Endothelial cell of umbilical vein (primary cell): ENCODE measurements at regions not wholly inside any gene's neighbourhood (a gene's known extent, or its start where the extent isn't known, plus 50 kb on each side); places are given as distances from the start of the nearest gene placed in this dataset.

Experiments
- BruUV-seq: library from RNA; stranded (reverse); fragments of 400-500 nt; replicated peaks from 2 replicates; lab custom pipeline; 2021; lab: Mats Ljungman, UMichigan
- CTCF ChIA-PET: fragments of 300-600, 350-600 bp; sonication (Branson Sonifier 250); formaldehyde crosslinking; loops from one replicate; lab custom pipeline; 2021; ENCODE audit warnings: antibody characterized with exemption, inconsistent platforms; lab: Charles Lee
- POLR2A ChIA-PET: fragments of 300-600, 350-600 bp; sonication (Branson Sonifier 250); formaldehyde crosslinking; loops from one replicate; lab custom pipeline; 2021; ENCODE audit warnings: antibody characterized with exemption, inconsistent platforms; lab: Charles Lee
- DNase-seq: peaks from one replicate; pipeline ENCODE4 v3.0.0-alpha.2; 2011; ENCODE audit warnings: low read depth, low spot score
- FAIRE-seq: peaks from 2 replicates; lab custom pipeline; 2011; peaks lifted over from hg19 to GRCh38; lab: Jason Lieb, UNC
- H2AFZ ChIP-seq: 2 replicates; pipeline ENCODE4 v1.6.0; 2012; ENCODE audit warnings: low read depth, low read length, control low read depth, inconsistent platforms
- H3K27ac ChIP-seq: 2 replicates; pipeline ENCODE4 v1.5.1; 2011; ENCODE audit warnings: low read depth, mild to moderate bottlenecking, control low read depth, low read length, moderate library complexity; ENCODE audit not compliant: insufficient read depth
- H3K27me3 ChIP-seq, 2 experiments: 2 replicates each; pipeline versions ENCODE4 v1.6.0 to v1.6.1; 2011; ENCODE audit warnings: low read length in 2 of 2, mixed read lengths in 1 of 2; ENCODE audit not compliant: control insufficient read depth in 2 of 2, insufficient read depth in 2 of 2
- H3K36me3 ChIP-seq, 2 experiments: 2 replicates in 1 of 2; 3 replicates in 1 of 2; pipeline ENCODE4 v1.5.1; 2011; ENCODE audit warnings: low read length in 2 of 2, mild to moderate bottlenecking in 1 of 2, moderate library complexity in 1 of 2; ENCODE audit not compliant: control insufficient read depth in 2 of 2, insufficient read depth in 2 of 2; ENCODE audit errors: extremely low read depth in 1 of 2
- H3K4me1 ChIP-seq: 3 replicates; pipeline ENCODE4 v1.5.1; 2011; ENCODE audit warnings: mild to moderate bottlenecking, low read length; ENCODE audit not compliant: control insufficient read depth, insufficient read depth; ENCODE audit errors: extremely low read depth
- H3K4me2 ChIP-seq: 2 replicates; pipeline ENCODE4 v1.6.1; 2011; ENCODE audit warnings: low read length, control low read depth, mixed read lengths; ENCODE audit not compliant: insufficient read depth
- H3K4me3 ChIP-seq, 3 experiments: fragments of 200-600 bp in 1 of 3; sonication (generic), shearing (Covaris generic) in 1 of 3; replicated peaks in 1 of 3; 2 replicates each; pipeline ENCODE4 v1.5.1; 2011 to 2016; ENCODE audit warnings: control low read depth in 3 of 3, low read length in 3 of 3, mild to moderate bottlenecking in 2 of 3, inconsistent platforms in 1 of 3, low read depth in 1 of 3, moderate library complexity in 1 of 3; ENCODE audit not compliant: insufficient read depth in 1 of 3
- H3K79me2 ChIP-seq: 2 replicates; pipeline ENCODE4 v1.6.0; 2012; ENCODE audit warnings: low read length, inconsistent platforms; ENCODE audit not compliant: control insufficient read depth, insufficient read depth
- H3K9ac ChIP-seq: replicated peaks from 2 replicates; pipeline ENCODE3; 2011; ENCODE audit warnings: low read length, control low read depth; ENCODE audit not compliant: insufficient read depth; ENCODE audit errors: extremely low read depth
- H3K9me1 ChIP-seq: replicated peaks from 3 replicates; pipeline ENCODE4 v1.6.0; 2011; ENCODE audit warnings: mild to moderate bottlenecking, low read length; ENCODE audit not compliant: control insufficient read depth, insufficient read depth; ENCODE audit errors: extremely low read depth
- H3K9me3 ChIP-seq: replicated peaks from 2 replicates; pipeline ENCODE4 v1.5.1; 2012; ENCODE audit warnings: low read length, inconsistent platforms; ENCODE audit not compliant: control insufficient read depth, insufficient read depth
- H4K20me1 ChIP-seq: replicated peaks from 2 replicates; pipeline ENCODE3; 2011; ENCODE audit warnings: mild to moderate bottlenecking, low read length; ENCODE audit not compliant: control insufficient read depth, insufficient read depth; ENCODE audit errors: extremely low read depth
- EZH2 ChIP-seq: IDR thresholded peaks from 2 replicates; pipeline ENCODE4 v1.6.1; 2012; ENCODE audit warnings: borderline replicate concordance, low read depth, mild to moderate bottlenecking, moderate library complexity, low read length, inconsistent platforms; ENCODE audit not compliant: severe bottlenecking
- FOS ChIP-seq: IDR thresholded peaks from 2 replicates; pipeline ENCODE4 v1.6.1; 2011; ENCODE audit warnings: mild to moderate bottlenecking, low read length, moderate library complexity, borderline replicate concordance; ENCODE audit not compliant: insufficient read depth
- GATA2 ChIP-seq: IDR thresholded peaks from 2 replicates; pipeline ENCODE4 v1.7.0; 2011; ENCODE audit warnings: low read depth, mild to moderate bottlenecking, moderate library complexity, mixed read lengths, low read length; ENCODE audit not compliant: insufficient read length, insufficient read depth
- JUN ChIP-seq: IDR thresholded peaks from 2 replicates; pipeline ENCODE4 v1.6.1; 2011; ENCODE audit warnings: borderline replicate concordance, low read depth; ENCODE audit not compliant: insufficient read length, insufficient read depth
- MYC ChIP-seq: IDR thresholded peaks from one replicate; pipeline ENCODE4 v1.6.1; 2011; ENCODE audit warnings: mild to moderate bottlenecking, low read depth, low read length
- POLR2A ChIP-seq: IDR thresholded peaks from 2 replicates; pipeline ENCODE4 v1.6.1; 2012; ENCODE audit warnings: low read depth, mild to moderate bottlenecking, control low read depth, low read length
- POLR2AphosphoS5 ChIP-seq: IDR thresholded peaks from 2 replicates; pipeline ENCODE4 v1.6.1; 2012; ENCODE audit warnings: low read depth, mild to moderate bottlenecking, control low read depth, low read length, moderate library complexity; ENCODE audit not compliant: insufficient read depth
- dilution Hi-C: fragments of 300-500 bp; cut with MboI; formaldehyde crosslinking; loops from one replicate; pipeline ENCODE4 v1.15.0; 2019; ENCODE audit warnings: low sequenced_read_pairs; ENCODE audit not compliant: extremely low pct_ligation_motif_present
- intact Hi-C: fragments of 100-400 bp; cut with micrococcal nuclease; formaldehyde crosslinking; loops from one replicate; pipeline ENCODE4 v1.10.0; 2022
- TF ChIP-seq, protein P1 (sequence below), 2 donors: IDR thresholded peaks; 1 replicate in 1 of 2; 2 replicates in 1 of 2; pipeline ENCODE4 v1.5.1; 2011; ENCODE audit warnings: low read length in 2 of 2, mild to moderate bottlenecking in 2 of 2, moderate library complexity in 2 of 2, control low read depth in 1 of 2, inconsistent platforms in 1 of 2, low read depth in 1 of 2; ENCODE audit not compliant: insufficient read depth in 1 of 2; ENCODE audit errors: extremely low read depth in 1 of 2
- TF ChIP-seq, protein P2 (sequence below): IDR thresholded peaks from 2 replicates; pipeline ENCODE4 v1.6.1; 2011; ENCODE audit not compliant: insufficient read depth, insufficient read length

DNA sequence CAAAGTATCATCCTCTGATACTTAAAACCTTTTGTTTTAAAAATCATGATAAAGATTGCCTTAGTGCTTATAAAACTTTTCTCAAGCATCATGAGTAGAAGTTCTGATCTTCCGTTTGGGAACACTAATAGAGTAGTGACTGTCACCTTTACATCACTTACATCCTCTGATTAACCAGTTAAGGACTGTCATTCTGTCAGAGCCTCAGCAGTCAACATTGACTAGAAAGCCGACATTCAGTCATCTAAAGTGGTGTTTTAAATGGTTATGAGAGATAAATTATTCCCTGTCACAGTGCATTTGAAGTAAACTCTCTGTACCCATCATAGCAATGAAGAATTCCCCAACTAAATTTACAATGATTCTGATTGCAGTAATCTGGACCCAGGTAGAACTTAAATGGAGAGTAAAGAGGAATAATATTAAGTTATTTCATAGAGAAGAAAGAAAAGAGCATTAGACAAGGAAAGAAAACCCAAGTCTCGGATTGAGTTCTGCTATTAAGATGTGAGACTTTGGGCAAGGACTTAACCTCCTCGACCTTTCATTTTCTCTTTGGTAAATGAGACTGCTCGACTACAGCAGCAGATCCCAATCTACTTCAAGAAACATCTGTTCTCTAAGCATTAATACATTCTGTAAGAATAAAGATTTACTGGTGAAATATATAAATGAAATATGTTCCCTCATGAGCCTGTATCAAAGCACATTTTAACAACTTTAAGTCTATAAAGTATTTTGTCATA, 563.9 kb upstream of the LMO3 start:
- no peak overlapping the region for H3K4me3 ChIP-seq
- dilution Hi-C loops, result no loop called here
- H3K9me1 ChIP-seq, result no peaks in the 10 kb centered on the region
- no peak overlapping the region for H3K4me2 ChIP-seq
- H3K9me3 ChIP-seq, result no peaks in the 10 kb centered on the region
- H3K27me3 ChIP-seq, result no peaks in the 10 kb centered on the region
- intact Hi-C loops, result no loop called here
- H3K9ac ChIP-seq, result no peak overlapping the region
- TF ChIP-seq FOS (no peak), JUN (no peak), POLR2AphosphoS5 (no peak), GATA2 (no peak), POLR2A (no peak), MYC (no peak), EZH2 (no peak)
- TF ChIP-seq, protein P1, sequence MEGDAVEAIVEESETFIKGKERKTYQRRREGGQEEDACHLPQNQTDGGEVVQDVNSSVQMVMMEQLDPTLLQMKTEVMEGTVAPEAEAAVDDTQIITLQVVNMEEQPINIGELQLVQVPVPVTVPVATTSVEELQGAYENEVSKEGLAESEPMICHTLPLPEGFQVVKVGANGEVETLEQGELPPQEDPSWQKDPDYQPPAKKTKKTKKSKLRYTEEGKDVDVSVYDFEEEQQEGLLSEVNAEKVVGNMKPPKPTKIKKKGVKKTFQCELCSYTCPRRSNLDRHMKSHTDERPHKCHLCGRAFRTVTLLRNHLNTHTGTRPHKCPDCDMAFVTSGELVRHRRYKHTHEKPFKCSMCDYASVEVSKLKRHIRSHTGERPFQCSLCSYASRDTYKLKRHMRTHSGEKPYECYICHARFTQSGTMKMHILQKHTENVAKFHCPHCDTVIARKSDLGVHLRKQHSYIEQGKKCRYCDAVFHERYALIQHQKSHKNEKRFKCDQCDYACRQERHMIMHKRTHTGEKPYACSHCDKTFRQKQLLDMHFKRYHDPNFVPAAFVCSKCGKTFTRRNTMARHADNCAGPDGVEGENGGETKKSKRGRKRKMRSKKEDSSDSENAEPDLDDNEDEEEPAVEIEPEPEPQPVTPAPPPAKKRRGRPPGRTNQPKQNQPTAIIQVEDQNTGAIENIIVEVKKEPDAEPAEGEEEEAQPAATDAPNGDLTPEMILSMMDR (IDR thresholded peaks at IDR 0.05; ENCODE audit: extremely low read depth in 1 of 2, insufficient read depth in 1 of 2, low read depth in 1 of 2, low read length in 2 of 2), result no peak
- TF ChIP-seq, protein P2, sequence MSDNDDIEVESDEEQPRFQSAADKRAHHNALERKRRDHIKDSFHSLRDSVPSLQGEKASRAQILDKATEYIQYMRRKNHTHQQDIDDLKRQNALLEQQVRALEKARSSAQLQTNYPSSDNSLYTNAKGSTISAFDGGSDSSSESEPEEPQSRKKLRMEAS, result no peak
- no peaks in the 10 kb centered on the region for H4K20me1 ChIP-seq
- no peaks in the 10 kb centered on the region for H3K79me2 ChIP-seq
- FAIRE-seq (no peak), DNase-seq (no peak)
- H2AFZ ChIP-seq, result no peak overlapping the region
- H3K27ac ChIP-seq, result no peak overlapping the region
- no peaks in the 10 kb centered on the region for H3K4me1 ChIP-seq
- POLR2A ChIA-PET, result no interaction called here
- H3K36me3 ChIP-seq, result no peaks in the 10 kb centered on the region
- no TSS peak for BruUV-seq
- CTCF ChIA-PET, result no interaction called here
